ENCODE measurements at regions not wholly inside any gene's neighbourhood (a gene's known extent, or its start where the extent isn't known, plus 50 kb on each side); places are given as distances from the start of the nearest gene placed in this dataset.
"Not testable (repeated sequence)": the region's sequence is repeated elsewhere in the genome, so short reads cannot be mapped to it uniquely, and the experiment has no call there.

- intact Hi-C loops (cut with DNase I), result no loop called here
- DNase-seq (ENCODE audit: low spot score), result peak; percentile 13
- ATAC-seq, result no peak
These were observed 66.6 kb upstream of the ZNF479 start for GRCh38 chr7:57198801-57199200.

- DNase-seq (ENCODE audit: low spot score) (no peak), ATAC-seq (no peak)
- intact Hi-C loops (cut with DNase I), result no loop called here
These were observed 67.0 kb upstream of the ZNF479 start for GRCh38 chr7:57199252-57199651.

DNA sequence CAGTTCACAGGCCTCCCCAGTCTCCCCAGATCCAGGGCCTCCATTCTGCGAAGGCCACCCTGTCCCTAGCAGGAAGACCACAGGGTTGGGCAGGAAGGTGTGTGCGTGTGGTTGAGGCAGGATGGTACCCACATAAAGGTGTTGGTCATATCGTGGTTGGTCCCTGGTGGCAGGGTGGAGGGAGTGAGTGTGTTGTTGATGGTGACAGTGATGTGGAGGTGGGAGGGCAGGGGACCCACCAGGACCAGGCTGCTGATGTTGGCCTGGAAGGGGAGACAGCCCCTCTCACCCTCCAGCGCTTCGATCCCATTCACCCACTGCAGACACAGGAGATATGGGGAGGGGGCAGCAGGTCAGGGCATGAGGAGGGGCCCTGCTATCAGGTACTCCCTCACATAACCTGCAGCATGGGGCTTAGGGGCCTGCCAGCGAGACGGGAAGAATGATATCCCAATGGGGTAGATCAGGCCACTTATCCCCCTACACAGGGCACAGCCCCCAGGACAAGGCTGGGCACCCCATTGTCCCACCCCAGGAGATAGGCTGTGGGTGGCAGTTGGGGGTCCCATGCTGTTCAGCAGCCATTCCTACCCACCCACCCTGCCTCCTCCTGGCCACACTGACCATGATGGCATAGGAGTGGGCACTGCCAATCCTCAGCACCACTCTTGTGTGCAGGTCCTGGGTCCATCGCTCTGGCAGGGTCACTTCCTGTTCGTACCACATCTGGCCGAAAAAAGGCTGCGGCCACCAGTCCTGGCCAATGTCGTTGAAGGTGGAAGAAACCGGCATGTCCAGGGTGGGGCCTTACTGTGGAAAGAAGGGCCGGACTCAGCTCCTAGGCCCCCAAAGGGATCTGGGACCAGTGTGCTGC is 69.0 kb upstream of the ZNF479 start:
- DNase-seq (ENCODE audit: low spot score) (peak; percentile 40), ATAC-seq (no peak)
- intact Hi-C loops (cut with DNase I), result no loop called here

- intact Hi-C loops (cut with DNase I), result no loop called here
- DNase-seq (ENCODE audit: low spot score) (peak; percentile 15), ATAC-seq (no peak)
These were observed 69.6 kb upstream of the ZNF479 start for GRCh38 chr7:57201895-57202210.

DNA sequence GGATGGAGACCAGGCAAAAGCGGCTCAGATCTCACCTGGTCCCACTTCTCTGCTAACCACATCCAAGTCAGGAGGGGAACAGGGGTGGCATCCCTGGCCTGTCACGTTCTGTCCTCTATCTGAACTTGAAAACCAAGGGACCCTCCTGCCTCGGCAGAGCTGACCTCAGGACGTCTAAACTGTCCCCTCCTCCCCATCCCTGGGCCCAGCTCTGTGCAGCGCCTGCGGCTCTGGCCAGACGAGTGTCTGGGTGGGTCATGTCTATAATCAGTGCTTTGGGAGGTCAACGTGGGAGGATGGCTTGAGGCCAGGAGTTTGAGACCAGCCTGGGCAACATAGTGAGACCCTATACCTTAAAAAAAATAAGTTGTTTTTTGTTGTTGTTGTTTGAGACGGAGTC is 70.0 kb upstream of the ZNF479 start:
- intact Hi-C loops (cut with DNase I), result no loop called here
- DNase-seq (ENCODE audit: low spot score) (peak; percentile 35), ATAC-seq (no peak)

- ATAC-seq, result no peak
- intact Hi-C loops (cut with DNase I), result no loop called here
- peak; percentile 45 for DNase-seq (ENCODE audit: low spot score)
These were observed 71.0 kb upstream of the ZNF479 start for GRCh38 chr7:57203161-57203791.

GRCh38 chr7:57203858-57204257 is 71.6 kb upstream of the ZNF479 start:
- ATAC-seq; intact Hi-C loops (cut with DNase I): not testable (repeated sequence)
- DNase-seq (ENCODE audit: low spot score), result peak; percentile 32

DNA sequence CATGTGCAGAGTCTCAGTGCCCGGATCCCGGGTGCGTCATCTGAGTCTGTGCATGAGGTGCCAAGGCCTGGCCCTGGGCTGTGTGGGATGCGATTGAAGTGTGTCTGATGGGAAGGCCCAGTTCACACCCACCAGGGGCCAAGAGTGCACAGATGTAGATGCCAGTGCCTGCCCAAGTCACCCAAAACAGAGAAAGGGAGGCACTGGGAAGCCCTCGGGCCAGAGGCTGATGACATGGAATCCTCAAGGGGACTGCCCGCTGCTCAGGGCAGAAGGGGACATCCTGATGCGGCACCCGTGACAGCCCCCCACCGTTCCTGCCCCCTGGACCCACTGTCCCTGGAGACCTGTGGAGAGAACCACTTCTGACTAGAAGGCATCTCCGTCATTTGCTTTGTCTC is 72.2 kb upstream of the ZNF479 start:
- peak; percentile 14 for DNase-seq (ENCODE audit: low spot score)
- no peak for ATAC-seq
- intact Hi-C loops (cut with DNase I), result no loop called here

GRCh38 chr7:57205000-57205399 is 72.8 kb upstream of the ZNF479 start:
- DNase-seq (ENCODE audit: low spot score), result peak; percentile 31
- intact Hi-C loops (cut with DNase I), result no loop called here
- no peak for ATAC-seq

DNA sequence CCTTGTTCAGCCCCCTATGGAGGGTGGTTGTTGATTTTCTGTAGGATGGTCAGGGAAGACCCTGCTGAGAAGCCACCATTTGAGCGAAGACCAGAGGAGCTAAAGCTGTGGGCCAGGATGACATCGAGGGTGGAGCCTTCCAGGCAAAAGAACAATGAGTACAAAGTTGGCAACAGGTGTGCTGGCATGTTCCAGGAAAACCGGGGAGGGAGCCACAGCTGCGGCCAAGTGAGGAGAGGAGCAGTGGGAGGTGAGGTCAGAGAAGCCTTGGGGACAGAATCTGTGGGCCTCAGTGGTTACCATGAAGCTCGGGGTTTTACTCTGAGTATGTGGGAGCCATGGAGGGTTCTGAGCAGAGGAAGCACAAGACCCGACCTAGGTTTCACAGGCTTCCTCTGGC is 75.6 kb upstream of the ZNF479 start:
- no peak for ATAC-seq
- peak; percentile 14 for DNase-seq (ENCODE audit: low spot score)
- intact Hi-C loops (cut with DNase I), result no loop called here

DNA sequence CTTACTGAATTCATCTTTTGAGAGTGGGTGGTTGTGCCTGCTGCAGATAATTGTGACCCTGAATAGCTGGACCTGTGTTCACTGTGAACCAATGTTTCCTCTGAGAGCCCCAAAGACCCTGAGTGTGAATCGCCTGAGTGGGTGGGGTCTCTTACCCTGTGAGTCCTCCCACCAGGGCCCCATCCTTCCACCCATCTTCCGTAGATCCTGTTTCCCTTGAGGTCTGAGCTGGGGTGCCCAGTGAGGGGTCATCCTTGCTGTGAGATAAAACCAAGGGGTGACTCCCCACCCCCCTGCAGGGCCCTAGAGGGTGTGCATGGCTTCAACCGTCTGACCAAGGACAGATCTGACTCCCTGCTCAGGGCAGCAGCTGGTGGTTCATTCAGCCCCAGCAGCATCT is 78.0 kb upstream of the ZNF479 start:
- no peak for ATAC-seq
- DNase-seq (ENCODE audit: low spot score), result no peak
- intact Hi-C loops (cut with DNase I), result no loop called here

DNA sequence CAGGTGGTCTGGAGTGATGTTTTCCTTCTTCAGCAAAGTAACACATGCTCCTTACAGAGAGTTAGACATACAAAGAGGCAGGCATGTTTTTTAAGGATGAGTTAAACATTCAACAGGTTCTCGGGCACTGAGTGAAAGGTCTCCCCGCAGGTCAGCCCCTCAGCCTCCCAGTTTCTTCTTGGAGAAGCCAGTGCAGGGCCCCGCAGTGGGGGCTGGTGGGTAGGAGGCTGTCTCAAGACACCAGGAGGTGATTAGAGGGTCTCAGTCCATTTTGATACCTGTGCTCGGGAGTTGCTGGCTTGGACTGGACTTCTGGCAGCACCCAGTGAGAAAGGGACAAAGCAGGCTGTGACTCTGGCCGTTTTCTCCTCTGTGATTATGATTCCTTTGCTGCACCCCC is 78.6 kb upstream of the ZNF479 start:
- DNase-seq (ENCODE audit: low spot score) (peak; percentile 25), ATAC-seq (no peak)
- intact Hi-C loops (cut with DNase I), result no loop called here

- ATAC-seq (no peak), DNase-seq (ENCODE audit: low spot score) (peak; percentile 23)
- intact Hi-C loops (cut with DNase I), result no loop called here
These were observed 79.3 kb upstream of the ZNF479 start for GRCh38 chr7:57211428-57212100.

DNA sequence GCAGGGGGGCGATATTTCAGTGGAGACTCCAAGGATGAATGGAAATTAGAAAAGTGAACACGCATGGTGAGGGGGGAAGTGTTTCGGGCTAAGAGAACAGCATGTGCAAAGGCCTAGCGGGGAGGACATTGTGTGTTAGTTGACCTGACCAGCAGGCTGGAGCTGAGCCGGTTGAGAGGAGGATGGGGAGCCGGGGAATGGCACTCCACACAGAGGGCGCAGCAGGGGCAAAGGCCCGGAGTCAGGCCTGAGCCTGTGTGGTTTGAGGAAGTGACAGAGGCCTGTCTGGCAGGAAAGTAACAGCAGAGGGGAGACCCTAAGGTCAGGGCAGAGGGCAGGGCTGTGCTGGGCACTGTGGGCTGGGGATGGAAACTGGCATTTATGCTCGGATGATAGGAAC is 83.2 kb upstream of the ZNF479 start:
- no peak for ATAC-seq
- DNase-seq (ENCODE audit: low spot score), result peak; percentile 23
- intact Hi-C loops (cut with DNase I), result no loop called here

GRCh38 chr7:57216340-57216739 is 84.1 kb upstream of the ZNF479 start:
- intact Hi-C loops (cut with DNase I), result no loop called here
- no peak for ATAC-seq
- no peak for DNase-seq (ENCODE audit: low spot score)

- DNase-seq (ENCODE audit: low spot score), result no peak
- intact Hi-C loops (cut with DNase I), result no loop called here
- ATAC-seq, result no peak
These were observed 86.0 kb upstream of the ZNF479 start for GRCh38 chr7:57218196-57218716.

GRCh38 chr7:57220746-57221145 is 88.5 kb upstream of the ZNF479 start:
- DNase-seq (ENCODE audit: low spot score) (no peak), ATAC-seq (no peak)
- intact Hi-C loops (cut with DNase I), result no loop called here

DNA sequence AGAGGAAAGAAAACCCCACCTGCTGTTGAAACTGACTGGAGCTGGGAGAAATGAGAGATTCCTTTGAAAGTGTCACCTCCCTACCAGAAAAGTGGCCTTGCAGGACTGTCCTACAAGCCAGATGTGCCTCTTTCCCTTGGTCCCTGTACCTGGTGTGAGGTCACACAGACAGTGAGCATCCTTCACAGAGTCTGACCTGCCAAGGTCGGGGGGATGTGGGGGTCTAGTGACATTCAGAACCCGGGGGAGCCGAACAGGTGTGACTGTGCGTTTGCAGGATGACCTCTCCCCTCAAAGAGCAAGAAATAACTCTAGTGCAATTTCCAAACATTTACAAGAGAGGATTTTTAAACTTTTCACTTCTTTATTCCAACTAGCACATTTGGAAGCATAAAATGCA is 93.4 kb upstream of the ZNF479 start:
- no peak for ATAC-seq
- intact Hi-C loops (cut with DNase I), result no loop called here
- DNase-seq (ENCODE audit: low spot score), result no peak

GRCh38 chr7:57241236-57241635 is 109.0 kb upstream of the ZNF479 start:
- ATAC-seq; DNase-seq (ENCODE audit: low spot score); intact Hi-C loops (cut with DNase I): not testable (repeated sequence)

DNA sequence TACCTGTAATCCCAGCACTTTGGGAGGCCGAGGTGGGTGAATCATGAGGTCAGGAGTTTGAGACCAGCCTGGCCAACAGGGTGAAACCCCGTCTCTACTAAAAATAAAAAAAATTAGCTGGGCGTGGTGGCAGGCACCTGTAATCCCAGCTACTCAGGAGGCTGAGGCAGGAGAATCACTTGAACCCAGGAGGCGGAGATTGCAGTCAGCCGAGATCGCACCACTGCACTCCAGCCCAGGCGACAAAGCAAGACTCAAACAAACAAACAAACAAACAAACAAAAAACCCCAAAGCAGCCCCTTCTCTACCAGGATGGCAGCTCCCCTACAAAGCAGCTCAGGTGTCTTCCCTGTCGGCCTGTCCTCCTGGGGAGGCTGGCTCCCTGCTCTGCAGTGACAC is 111.3 kb upstream of the ZNF479 start:
- intact Hi-C loops (cut with DNase I); ATAC-seq; DNase-seq (ENCODE audit: low spot score): not testable (repeated sequence)

Data from sciatic nerve (tissue), 2 donors.